ENCODE measurements at regions not wholly inside any gene's neighbourhood (a gene's known extent, or its start where the extent isn't known, plus 50 kb on each side); places are given as distances from the start of the nearest gene placed in this dataset.

GRCh38 chr6:40798069-40798770, 211.1 kb upstream of the LRFN2 start:
- no peak for TF ChIP-seq TAF1 (IDR thresholded peaks at IDR 0.05; ENCODE audit: borderline replicate concordance, insufficient read depth, low read length)
- no peak for TF ChIP-seq SIN3A (IDR thresholded peaks at IDR 0.05; ENCODE audit: borderline replicate concordance, insufficient read depth, low read length)
- no peak for TF ChIP-seq FOXP2 (optimal IDR thresholded peaks at IDR 0.05; ENCODE audit: borderline replicate concordance, extremely low read depth, extremely low read length, insufficient read depth)
- no peak for TF ChIP-seq POLR2AphosphoS5 (IDR thresholded peaks at IDR 0.05; ENCODE audit: low read depth, low read length)
- TF ChIP-seq REST (IDR thresholded peaks at IDR 0.05; ENCODE audit: insufficient read depth in 1 of 2, low read depth in 2 of 2, low read length in 2 of 2), result no peak

GRCh38 chr6:40796260-40797221, 209.4 kb upstream of the LRFN2 start:
- TF ChIP-seq POLR2AphosphoS5 (IDR thresholded peaks at IDR 0.05; ENCODE audit: low read depth, low read length) (no peak), REST (IDR thresholded peaks at IDR 0.05; ENCODE audit: insufficient read depth in 1 of 2, low read depth in 2 of 2, low read length in 2 of 2) (no peak), SIN3A (IDR thresholded peaks at IDR 0.05; ENCODE audit: borderline replicate concordance, insufficient read depth, low read length) (no peak), TAF1 (IDR thresholded peaks at IDR 0.05; ENCODE audit: borderline replicate concordance, insufficient read depth, low read length) (no peak), FOXP2 (optimal IDR thresholded peaks at IDR 0.05; ENCODE audit: borderline replicate concordance, extremely low read depth, extremely low read length, insufficient read depth) (no peak)

- no peak for TF ChIP-seq FOXP2 (optimal IDR thresholded peaks at IDR 0.05; ENCODE audit: borderline replicate concordance, extremely low read depth, extremely low read length, insufficient read depth)
- no peak for TF ChIP-seq SIN3A (IDR thresholded peaks at IDR 0.05; ENCODE audit: borderline replicate concordance, insufficient read depth, low read length)
- TF ChIP-seq REST (IDR thresholded peaks at IDR 0.05; ENCODE audit: insufficient read depth in 1 of 2, low read depth in 2 of 2, low read length in 2 of 2), result no peak
- no peak for TF ChIP-seq POLR2AphosphoS5 (IDR thresholded peaks at IDR 0.05; ENCODE audit: low read depth, low read length)
- TF ChIP-seq TAF1 (IDR thresholded peaks at IDR 0.05; ENCODE audit: borderline replicate concordance, insufficient read depth, low read length), result no peak
Observed at GRCh38 chr6:40794586-40794985, 207.4 kb upstream of the LRFN2 start.

- TF ChIP-seq FOXP2 (optimal IDR thresholded peaks at IDR 0.05; ENCODE audit: borderline replicate concordance, extremely low read depth, extremely low read length, insufficient read depth) (no peak), TAF1 (IDR thresholded peaks at IDR 0.05; ENCODE audit: borderline replicate concordance, insufficient read depth, low read length) (no peak), SIN3A (IDR thresholded peaks at IDR 0.05; ENCODE audit: borderline replicate concordance, insufficient read depth, low read length) (no peak), REST (IDR thresholded peaks at IDR 0.05; ENCODE audit: insufficient read depth in 1 of 2, low read depth in 2 of 2, low read length in 2 of 2) (no peak), POLR2AphosphoS5 (IDR thresholded peaks at IDR 0.05; ENCODE audit: low read depth, low read length) (no peak)
Observed at GRCh38 chr6:40792183-40792582, 205.0 kb upstream of the LRFN2 start.

Data from PFSK-1 (cell line).